OCI-LY7 (cell line): ENCODE measurements at regions not wholly inside any gene's neighbourhood (a gene's known extent, or its start where the extent isn't known, plus 50 kb on each side); places are given as distances from the start of the nearest gene placed in this dataset.

ENCODE experiments used
- BruUV-seq: library from RNA; stranded (reverse); fragments of 400-500 nt; replicated peaks from 2 replicates; lab custom pipeline; 2021; lab: Mats Ljungman, UMichigan
- CTCF ChIA-PET: fragments of 300-600 bp; sonication (Branson Sonifier 250); formaldehyde crosslinking; loops from one replicate; lab custom pipeline; 2022; ENCODE audit warnings: antibody characterized with exemption; ENCODE audit not compliant: unreplicated experiment; lab: Charles Lee
- POLR2A ChIA-PET: fragments of 300-600 bp; sonication (Branson Sonifier 250); formaldehyde crosslinking; loops from one replicate; lab custom pipeline; 2022; ENCODE audit warnings: antibody characterized with exemption; lab: Charles Lee
- DNase-seq: peaks from one replicate; pipeline ENCODE4 v3.0.0-alpha.2; 2015; ENCODE audit warnings: low spot score
- H2AFZ ChIP-seq: fragments of 200-600 bp; sonication (generic), shearing (Covaris generic); 2 replicates; pipeline ENCODE4 v1.6.1; 2014; ENCODE audit warnings: mild to moderate bottlenecking, antibody characterized with exemption, low read length, moderate library complexity
- H3K27ac ChIP-seq: fragments of 200-600 bp; sonication (generic); 2 replicates; pipeline ENCODE4 v1.5.1; 2014; ENCODE audit warnings: mixed run types, low read depth, mild to moderate bottlenecking, moderate library complexity, low read length, inconsistent platforms; ENCODE audit not compliant: poor library complexity, severe bottlenecking
- H3K36me3 ChIP-seq: fragments of 200-600 bp; sonication (generic); 2 replicates; pipeline ENCODE4 v1.6.1; 2014; ENCODE audit warnings: mild to moderate bottlenecking, antibody characterized with exemption, low read length, moderate library complexity, mixed read lengths; ENCODE audit not compliant: insufficient read depth
- H3K4me1 ChIP-seq: fragments of 200-600 bp; sonication (generic); 2 replicates; pipeline ENCODE4 v1.5.1; 2014; ENCODE audit warnings: mild to moderate bottlenecking, low read length; ENCODE audit not compliant: insufficient read depth, poor library complexity, severe bottlenecking
- H3K4me2 ChIP-seq: fragments of 200-600 bp; sonication (generic); 2 replicates; pipeline ENCODE4 v1.6.1; 2014; ENCODE audit warnings: mild to moderate bottlenecking, low read length
- H3K4me3 ChIP-seq: fragments of 200-600 bp; sonication (generic); 2 replicates; pipeline ENCODE4 v1.5.1; 2014; ENCODE audit warnings: mild to moderate bottlenecking, low read depth, low read length; ENCODE audit not compliant: poor library complexity, severe bottlenecking
- H3K79me2 ChIP-seq: fragments of 200-600 bp; sonication (generic); 2 replicates; pipeline ENCODE4 v1.6.1; 2016; ENCODE audit warnings: low read depth, mild to moderate bottlenecking, low read length, moderate library complexity, mixed read lengths; ENCODE audit not compliant: insufficient read depth
- H3K9me2 ChIP-seq: fragments of 200-600 bp; sonication (generic); 2 replicates; pipeline ENCODE4 v1.6.1; 2016; ENCODE audit warnings: mild to moderate bottlenecking, low read length, mixed read lengths; ENCODE audit not compliant: insufficient read depth
- H3K9me3 ChIP-seq: fragments of 200-600 bp; sonication (generic); 2 replicates; pipeline ENCODE4 v1.6.1; 2014; ENCODE audit warnings: mild to moderate bottlenecking, mixed run types, low read length, mixed read lengths
- H4K20me1 ChIP-seq: fragments of 200-600 bp; sonication (generic); 2 replicates; pipeline ENCODE4 v1.6.1; 2014; ENCODE audit warnings: mild to moderate bottlenecking, antibody characterized with exemption, low read length, moderate library complexity, mixed read lengths; ENCODE audit not compliant: insufficient read depth
- EZH2phosphoT487 ChIP-seq: fragments of 200-600 bp; sonication (generic); IDR thresholded peaks from 2 replicates; pipeline ENCODE4 v1.6.1; 2018; ENCODE audit warnings: low read depth, borderline replicate concordance, mild to moderate bottlenecking, mixed run types, antibody characterized with exemption, low read length, moderate library complexity, mixed read lengths
- intact Hi-C: fragments of 100-400 bp; cut with micrococcal nuclease; formaldehyde crosslinking; loops from one replicate; pipeline ENCODE4 v1.10.0; 2022; ENCODE audit not compliant: unreplicated experiment
- TF ChIP-seq, protein P1 (sequence below): fragments of 200-600 bp; sonication (generic); conservative IDR thresholded peaks from 2 replicates; pipeline ENCODE4 v1.5.1; 2014; ENCODE audit warnings: mild to moderate bottlenecking, antibody characterized with exemption, low read length, moderate library complexity, mixed read lengths

- no peaks in the 10 kb centered on the region for H3K9me2 ChIP-seq
- DNase-seq = no peak
- no peaks in the 10 kb centered on the region for H3K79me2 ChIP-seq
- no peaks in the 10 kb centered on the region for H3K9me3 ChIP-seq
- intact Hi-C loops = loop anchor here (10.0 kb wide), 1 partner anchor 166 kb away; no protein-coding TSS in a partner anchor
- no peak overlapping the region for H3K4me3 ChIP-seq
- TF ChIP-seq, protein P1, sequence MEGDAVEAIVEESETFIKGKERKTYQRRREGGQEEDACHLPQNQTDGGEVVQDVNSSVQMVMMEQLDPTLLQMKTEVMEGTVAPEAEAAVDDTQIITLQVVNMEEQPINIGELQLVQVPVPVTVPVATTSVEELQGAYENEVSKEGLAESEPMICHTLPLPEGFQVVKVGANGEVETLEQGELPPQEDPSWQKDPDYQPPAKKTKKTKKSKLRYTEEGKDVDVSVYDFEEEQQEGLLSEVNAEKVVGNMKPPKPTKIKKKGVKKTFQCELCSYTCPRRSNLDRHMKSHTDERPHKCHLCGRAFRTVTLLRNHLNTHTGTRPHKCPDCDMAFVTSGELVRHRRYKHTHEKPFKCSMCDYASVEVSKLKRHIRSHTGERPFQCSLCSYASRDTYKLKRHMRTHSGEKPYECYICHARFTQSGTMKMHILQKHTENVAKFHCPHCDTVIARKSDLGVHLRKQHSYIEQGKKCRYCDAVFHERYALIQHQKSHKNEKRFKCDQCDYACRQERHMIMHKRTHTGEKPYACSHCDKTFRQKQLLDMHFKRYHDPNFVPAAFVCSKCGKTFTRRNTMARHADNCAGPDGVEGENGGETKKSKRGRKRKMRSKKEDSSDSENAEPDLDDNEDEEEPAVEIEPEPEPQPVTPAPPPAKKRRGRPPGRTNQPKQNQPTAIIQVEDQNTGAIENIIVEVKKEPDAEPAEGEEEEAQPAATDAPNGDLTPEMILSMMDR = no peak
- TF ChIP-seq EZH2phosphoT487 = no peak
- no peak overlapping the region for H2AFZ ChIP-seq
- no peak overlapping the region for H3K27ac ChIP-seq
- CTCF ChIA-PET = no interaction called here
- no peak overlapping the region for H3K4me2 ChIP-seq
- POLR2A ChIA-PET = no interaction called here
- BruUV-seq = no TSS peak
- no peaks in the 10 kb centered on the region for H3K36me3 ChIP-seq
- H3K4me1 ChIP-seq = no peaks in the 10 kb centered on the region
- no peaks in the 10 kb centered on the region for H4K20me1 ChIP-seq
Measured at GRCh38 chr18:25560369-25560768, 208.4 kb upstream of the ZNF521 start.

- CTCF ChIA-PET = no interaction called here
- Histone ChIP-seq H3K27ac (no peak overlapping the region), H3K9me3 (no peaks in the 10 kb centered on the region), H3K4me2 (no peak overlapping the region), H3K36me3 (no peaks in the 10 kb centered on the region), H2AFZ (no peak overlapping the region), H3K4me3 (no peak overlapping the region), H4K20me1 (no peaks in the 10 kb centered on the region), H3K9me2 (no peaks in the 10 kb centered on the region), H3K79me2 (no peaks in the 10 kb centered on the region), H3K4me1 (no peaks in the 10 kb centered on the region)
- no TSS peak for BruUV-seq
- TF ChIP-seq EZH2phosphoT487 = no peak
- TF ChIP-seq, protein P1 = no peak
- intact Hi-C loops = no loop called here
- POLR2A ChIA-PET = interaction anchor here (1.2 kb wide), 1 partner anchor 20 kb away, joined by 4 read pairs; no protein-coding TSS in a partner anchor
- no peak for DNase-seq
Measured at GRCh38 chr18:25557011-25557410, 205.0 kb upstream of the ZNF521 start.

DNA sequence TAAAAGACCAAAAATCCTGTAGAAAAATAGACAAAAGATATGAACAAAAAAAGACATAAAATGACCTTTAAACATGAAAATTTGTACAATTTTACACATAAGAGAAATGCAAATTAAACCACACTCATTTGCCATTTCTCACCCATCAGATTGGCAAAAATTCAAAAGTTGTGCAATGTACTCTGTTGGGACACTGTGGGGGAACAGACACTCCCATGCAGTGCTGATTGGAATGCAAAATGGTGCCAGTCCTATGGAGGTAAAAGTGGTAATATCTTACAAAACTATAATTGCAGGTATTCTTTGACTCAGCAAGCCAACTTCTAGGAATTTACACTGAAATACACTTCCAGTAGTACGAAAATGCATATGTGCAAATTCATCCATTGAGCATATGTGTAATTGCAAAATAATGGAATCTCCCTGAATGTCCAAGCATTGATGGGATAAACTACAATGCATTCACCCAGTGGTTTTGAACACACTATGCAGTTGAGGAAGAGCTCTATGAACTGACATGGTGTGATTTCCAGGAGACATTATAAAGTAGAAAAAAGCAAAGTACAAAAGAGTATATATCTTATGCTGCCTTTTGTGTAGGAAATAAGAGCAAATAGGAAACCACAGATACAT is 201.8 kb upstream of the ZNF521 start:
- H4K20me1 ChIP-seq = no peaks in the 10 kb centered on the region
- no peak overlapping the region for H3K4me3 ChIP-seq
- no TSS peak for BruUV-seq
- no peaks in the 10 kb centered on the region for H3K4me1 ChIP-seq
- TF ChIP-seq, protein P1 = no peak
- TF ChIP-seq EZH2phosphoT487 = no peak
- H3K4me2 ChIP-seq = no peak overlapping the region
- no peaks in the 10 kb centered on the region for H3K36me3 ChIP-seq
- H2AFZ ChIP-seq = no peak overlapping the region
- H3K9me2 ChIP-seq = no peaks in the 10 kb centered on the region
- ChIA-PET CTCF (no interaction called here), POLR2A (interaction anchor here (0.6 kb wide), 1 partner anchor 438 kb away, joined by 3 read pairs; no protein-coding TSS in a partner anchor)
- H3K27ac ChIP-seq = no peak overlapping the region
- intact Hi-C loops = no loop called here
- H3K9me3 ChIP-seq = no peaks in the 10 kb centered on the region
- no peaks in the 10 kb centered on the region for H3K79me2 ChIP-seq
- no peak for DNase-seq
